ENCODE measurements at regions not wholly inside any gene's neighbourhood (a gene's known extent, or its start where the extent isn't known, plus 50 kb on each side); places are given as distances from the start of the nearest gene placed in this dataset.
"Not testable (repeated sequence)": the region's sequence is repeated elsewhere in the genome, so short reads cannot be mapped to it uniquely, and the experiment has no call there.

- DNase-seq: no peak
These were observed 166.1 kb upstream of the MOCS2 start for GRCh38 chr5:53275666-53276065.

- DNase-seq: no peak
These were observed 167.3 kb upstream of the MOCS2 start for GRCh38 chr5:53276825-53277224.

GRCh38 chr5:53277491-53277890 is 167.9 kb upstream of the MOCS2 start:
- DNase-seq: no peak

DNA sequence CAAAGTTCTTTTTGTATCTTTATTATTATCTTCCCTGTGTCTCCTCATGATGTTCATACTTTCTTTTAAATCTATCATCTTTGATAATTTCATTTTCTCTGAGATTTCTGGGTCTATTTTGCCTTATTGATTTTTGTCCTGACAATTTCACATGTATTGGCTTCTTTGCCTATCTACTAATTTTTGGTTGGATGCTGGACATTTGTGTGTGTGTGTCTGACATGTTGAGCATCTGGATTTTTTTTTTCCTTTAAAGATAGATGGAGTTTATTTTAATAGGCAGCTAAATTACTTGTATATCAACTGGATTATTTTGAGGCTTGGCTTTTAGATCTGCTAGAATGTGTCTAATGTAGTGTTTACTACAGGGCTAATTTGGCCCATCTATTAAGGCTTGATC is 178.0 kb upstream of the MOCS2 start:
- no peak for DNase-seq

GRCh38 chr5:53288511-53288910 is 179.0 kb upstream of the MOCS2 start:
- DNase-seq: no peak

DNA sequence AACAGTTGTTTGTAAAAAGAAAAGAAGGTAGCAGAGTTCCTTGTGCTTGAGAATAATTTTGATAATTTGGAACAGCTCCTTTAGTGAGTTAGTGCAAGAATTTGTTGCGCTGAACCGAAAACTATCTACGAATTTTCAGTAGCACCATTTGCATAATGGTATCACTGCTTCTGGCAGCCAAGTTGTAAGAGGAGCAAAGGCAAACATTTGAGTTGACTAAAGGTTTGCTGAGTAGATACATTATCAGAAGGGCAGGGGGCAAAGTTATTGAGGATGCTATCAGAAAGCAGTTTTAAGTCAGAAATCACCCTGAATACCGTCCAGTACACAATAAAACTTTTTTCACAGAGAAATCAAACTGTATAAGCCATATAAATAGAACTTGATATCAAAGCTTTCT is 181.5 kb upstream of the MOCS2 start:
- DNase-seq: no peak

DNA sequence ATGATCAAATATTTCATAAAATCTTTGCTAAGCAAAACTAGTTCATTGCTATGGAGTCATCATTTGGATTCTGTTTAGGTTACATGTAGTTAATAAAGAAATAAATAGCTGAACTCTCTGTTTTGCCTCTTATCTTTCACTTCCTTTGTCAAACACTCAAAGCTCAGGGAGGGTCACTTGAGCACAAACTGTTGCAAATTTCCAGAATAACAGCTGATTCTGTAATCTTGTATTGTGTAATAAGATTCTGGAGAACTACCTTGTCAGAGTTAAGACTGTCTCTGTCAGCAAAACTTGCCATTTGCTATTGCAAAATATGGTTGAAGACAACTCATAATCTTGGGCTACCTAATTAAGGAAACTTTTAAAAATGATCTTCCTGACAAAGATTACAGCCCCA is 182.0 kb upstream of the MOCS2 start:
- no peak for DNase-seq

DNA sequence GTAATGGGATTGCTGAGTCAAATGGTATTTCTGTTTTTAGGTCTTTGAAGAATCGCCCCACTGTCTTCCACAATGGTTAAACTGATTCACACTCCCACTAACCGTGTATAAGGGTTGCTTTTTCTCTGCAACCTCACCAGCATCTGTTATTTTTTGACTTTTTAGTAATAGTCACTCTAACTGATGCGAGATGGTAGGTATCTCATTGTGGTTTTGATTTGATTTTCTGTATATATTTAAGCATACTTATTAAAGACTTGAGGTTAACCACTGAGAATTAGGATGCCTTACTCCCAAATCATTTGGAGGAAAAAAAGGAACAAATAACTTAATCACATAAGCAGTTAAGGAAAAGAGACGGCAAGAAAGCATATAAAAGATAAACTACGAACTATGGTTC is 181.6 kb upstream of the FST start:
- no peak for DNase-seq

DNA sequence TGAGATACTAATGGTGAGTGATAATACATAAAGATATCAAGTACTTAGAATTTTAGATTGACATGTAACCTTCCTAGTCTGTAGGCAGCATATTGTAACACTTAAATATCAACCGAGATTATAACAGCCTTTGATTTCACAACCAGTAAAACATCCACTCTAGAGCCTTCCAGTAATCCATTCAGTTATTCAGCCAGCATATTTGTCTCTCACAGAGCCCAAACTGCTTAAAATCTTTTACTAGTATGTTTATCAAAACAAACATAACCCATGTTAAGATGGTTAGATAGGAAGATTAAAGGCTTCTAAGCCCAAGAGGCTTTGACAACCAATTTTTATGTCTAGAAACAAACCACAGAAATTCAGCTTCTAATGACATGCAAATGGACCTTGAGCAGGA is 177.9 kb upstream of the FST start:
- DNase-seq: no peak

GRCh38 chr5:53303105-53303504 is 177.3 kb upstream of the FST start:
- no peak for DNase-seq

GRCh38 chr5:53305316-53305715 is 175.1 kb upstream of the FST start:
- DNase-seq: not testable (repeated sequence)

- DNase-seq: no peak
These were observed 170.8 kb upstream of the FST start for GRCh38 chr5:53309653-53310052.

DNA sequence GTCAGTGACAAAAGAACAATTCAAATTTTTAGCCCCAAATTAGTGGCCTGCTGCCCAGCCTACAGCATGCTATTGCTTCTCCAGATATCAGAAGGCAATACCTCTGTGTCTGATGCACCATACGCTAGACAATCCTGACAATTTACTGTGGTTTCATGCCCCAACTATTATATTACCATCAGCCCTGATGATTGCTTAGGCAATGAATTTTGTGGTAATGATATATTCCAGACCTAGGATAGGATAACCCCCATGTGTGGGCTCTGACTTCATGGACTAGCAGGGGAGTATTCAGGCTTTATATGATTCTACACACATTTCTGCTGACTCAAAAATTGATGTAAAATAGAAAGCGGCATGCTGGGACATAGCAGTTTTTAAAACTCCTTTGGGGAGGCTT is 168.7 kb upstream of the FST start:
- DNase-seq: no peak

- DNase-seq: no peak
These were observed 167.3 kb upstream of the FST start for GRCh38 chr5:53313145-53313544.

DNA sequence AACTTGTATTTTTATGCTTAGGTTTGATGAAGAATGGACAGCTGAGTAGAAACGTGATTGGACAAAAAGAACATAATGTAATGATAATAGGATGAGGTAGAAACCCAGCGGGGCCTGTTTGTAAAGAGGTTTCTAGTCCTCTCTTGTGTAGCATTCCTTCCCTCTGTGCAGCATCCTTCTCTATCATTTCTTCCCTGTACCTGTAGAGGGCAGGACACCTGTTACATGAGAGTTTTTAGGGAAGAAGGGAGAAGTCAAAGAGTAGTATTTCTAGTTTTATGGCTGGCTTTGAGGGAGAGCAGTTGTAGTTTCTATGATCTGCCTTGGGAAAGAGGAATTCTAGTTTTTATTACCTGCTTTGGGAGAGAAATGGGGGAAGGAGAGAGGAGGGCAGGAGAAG is 162.1 kb upstream of the FST start:
- DNase-seq: no peak

- DNase-seq: peak; percentile 6
These were observed 161.1 kb upstream of the FST start for GRCh38 chr5:53319315-53319714.

GRCh38 chr5:53321073-53321472 is 159.4 kb upstream of the FST start:
- no peak for DNase-seq

DNA sequence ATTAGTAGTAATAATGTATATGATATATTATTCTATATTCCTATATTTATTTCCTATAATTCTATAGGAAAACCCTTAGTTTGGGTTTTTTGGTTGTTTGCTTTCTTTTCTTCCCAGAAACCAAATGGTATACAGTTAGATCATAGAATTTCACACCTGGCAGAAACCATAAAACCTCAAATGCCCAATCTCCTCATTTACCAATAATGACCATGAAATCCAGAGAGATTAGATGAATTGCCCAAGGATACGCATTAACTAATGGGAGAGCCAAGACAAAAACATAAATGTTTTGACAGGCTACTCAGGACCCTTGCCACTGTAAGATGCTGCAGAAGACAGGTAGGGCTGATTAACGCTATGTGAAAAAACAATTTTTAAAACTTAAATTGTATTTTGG is 158.7 kb upstream of the FST start:
- no peak for DNase-seq

- no peak for DNase-seq
These were observed 158.2 kb upstream of the FST start for GRCh38 chr5:53322257-53322656.

DNA sequence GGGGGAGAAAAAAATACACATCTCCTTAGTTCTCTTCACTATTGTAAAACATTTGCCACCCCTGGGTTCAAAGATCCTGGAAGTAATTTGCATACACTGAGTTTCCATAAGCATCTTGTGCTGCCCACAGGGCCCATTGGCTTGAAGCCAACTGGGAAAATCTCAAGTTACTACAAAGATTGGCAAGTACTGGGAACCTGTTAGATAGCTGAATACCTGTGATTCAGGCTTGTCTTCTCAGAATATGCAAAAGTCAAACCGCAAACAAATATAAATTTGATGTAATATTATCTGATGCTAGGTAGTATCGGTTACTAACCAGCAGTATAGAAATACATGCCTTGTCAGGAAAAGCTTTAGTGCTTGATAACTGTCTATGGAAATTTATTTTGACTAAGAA is 156.9 kb upstream of the FST start:
- no peak for DNase-seq

DNA sequence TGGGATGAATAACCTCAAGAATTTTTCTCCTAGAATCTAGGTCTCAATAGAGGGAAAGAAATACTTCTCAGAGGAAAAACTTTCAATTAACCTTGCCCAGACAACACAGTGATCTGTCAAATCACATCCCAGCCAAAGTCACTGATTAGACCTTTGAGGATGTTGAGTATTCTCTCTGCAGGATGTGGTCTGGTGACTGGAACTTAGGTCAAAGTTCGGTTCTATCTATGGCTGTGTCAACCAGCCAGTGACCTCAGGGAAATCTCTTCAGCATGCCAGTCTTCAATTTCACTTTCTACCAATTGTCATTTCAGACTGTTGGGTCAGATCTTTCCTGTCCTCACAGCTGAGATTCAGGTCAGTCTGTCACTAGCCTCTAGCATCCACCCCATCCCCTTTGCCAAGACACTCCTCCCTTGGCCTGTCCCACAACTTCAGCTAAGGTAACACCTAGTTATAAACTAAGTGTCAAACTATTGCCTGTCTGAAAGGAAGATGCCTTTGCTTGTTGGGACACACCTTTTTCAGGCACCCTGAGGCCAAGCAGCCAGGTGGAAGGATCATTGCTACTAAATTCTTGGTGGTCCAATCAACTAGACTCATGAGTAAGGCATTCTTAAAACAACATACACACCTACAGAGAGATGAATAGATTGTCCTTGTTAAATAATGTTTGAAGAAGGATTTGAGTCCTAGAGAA is 156.3 kb upstream of the FST start:
- DNase-seq: no peak

DNA sequence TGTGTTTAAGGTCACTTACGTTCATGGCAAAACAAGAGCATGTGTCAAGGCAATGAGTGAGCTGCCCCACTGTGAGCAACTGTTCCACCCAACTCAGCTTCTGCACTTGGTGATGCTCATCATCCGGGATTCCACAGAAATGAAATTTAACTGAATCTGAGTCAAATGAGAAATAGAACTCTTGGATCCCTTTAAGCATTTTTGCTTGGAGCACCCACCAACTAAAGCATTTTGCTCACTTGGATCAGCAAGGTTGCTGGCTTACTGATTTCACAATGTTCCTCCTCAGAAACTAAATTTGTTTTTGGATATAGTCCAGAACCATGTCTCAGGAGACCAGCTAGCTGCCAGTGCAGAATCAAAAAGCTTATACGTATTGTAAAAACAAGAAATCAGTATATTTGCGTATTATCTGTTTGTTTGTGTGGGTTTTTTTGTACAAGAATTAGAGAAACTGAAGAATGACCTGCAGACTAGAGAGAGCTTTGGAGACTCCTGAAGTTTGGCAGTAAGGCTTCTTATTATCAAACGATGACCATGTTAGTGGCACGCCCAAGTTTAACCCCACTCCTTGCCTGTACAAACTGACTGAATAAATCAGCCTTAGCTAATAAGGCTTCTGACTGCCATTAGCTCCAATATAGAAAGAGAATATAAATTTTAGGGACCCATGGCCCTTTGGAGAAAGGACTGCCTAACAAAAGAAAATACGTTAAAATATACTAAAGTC is 153.8 kb upstream of the FST start:
- no peak for DNase-seq

- DNase-seq: no peak
These were observed 152.6 kb upstream of the FST start for GRCh38 chr5:53327811-53328334.

DNA sequence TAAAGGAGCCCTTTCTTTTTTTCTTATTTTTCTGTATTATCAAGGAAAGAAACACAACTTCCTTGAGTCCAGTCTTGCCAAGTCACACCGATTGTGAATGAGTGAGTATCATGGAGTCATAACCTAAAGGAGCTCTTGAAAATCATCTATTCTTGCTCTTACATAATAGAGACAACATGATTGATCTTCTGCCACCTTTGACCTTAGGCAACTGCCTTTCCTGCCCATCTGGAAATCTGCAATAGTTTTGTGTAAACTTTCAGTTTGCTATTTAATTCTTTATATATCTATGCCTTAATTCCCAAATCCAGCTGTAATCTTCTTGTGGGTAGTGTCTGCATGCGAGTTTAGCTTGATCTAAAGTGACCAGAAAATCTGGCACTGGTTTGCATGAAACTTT is 149.9 kb upstream of the FST start:
- DNase-seq: no peak
